ELF-1 (cell line): ENCODE measurements at regions not wholly inside any gene's neighbourhood (a gene's known extent, or its start where the extent isn't known, plus 50 kb on each side); places are given as distances from the start of the nearest gene placed in this dataset.

Source experiments
- DNase-seq: peaks from one replicate; pipeline ENCODE4 v3.0.0-alpha.2; 2016; ENCODE audit warnings: low read depth, low spot score

- DNase-seq, result no peak
These were observed 144.6 kb downstream of the TPH2 start for GRCh38 chr12:72082986-72083820.

- no peak for DNase-seq
These were observed 145.4 kb downstream of the TPH2 start for GRCh38 chr12:72084061-72084460.

- DNase-seq, result no peak
These were observed 146.2 kb downstream of the TPH2 start for GRCh38 chr12:72084880-72085279.

GRCh38 chr12:72089678-72090077 is 151.0 kb downstream of the TPH2 start:
- DNase-seq, result no peak

- DNase-seq, result no peak
These were observed 154.8 kb downstream of the TPH2 start for GRCh38 chr12:72093424-72093823.

- DNase-seq, result no peak
These were observed 155.3 kb downstream of the TPH2 start for GRCh38 chr12:72093930-72094329.

- no peak for DNase-seq
These were observed 155.8 kb downstream of the TPH2 start for GRCh38 chr12:72094490-72094889.

- no peak for DNase-seq
These were observed 156.4 kb downstream of the TPH2 start for GRCh38 chr12:72095025-72095424.

- no peak for DNase-seq
These were observed 160.0 kb downstream of the TPH2 start for GRCh38 chr12:72098622-72099021.

- no peak for DNase-seq
These were observed 162.2 kb downstream of the TPH2 start for GRCh38 chr12:72100854-72101253.

GRCh38 chr12:72102150-72102549 is 163.5 kb downstream of the TPH2 start:
- no peak for DNase-seq

- DNase-seq, result no peak
These were observed 166.3 kb upstream of the TRHDE start for GRCh38 chr12:72105849-72106248.

- DNase-seq, result no peak
These were observed 161.1 kb upstream of the TRHDE start for GRCh38 chr12:72110937-72111650.

- no peak for DNase-seq
These were observed 160.5 kb upstream of the TRHDE start for GRCh38 chr12:72111706-72112105.

GRCh38 chr12:72133497-72134055 is 138.6 kb upstream of the TRHDE start:
- DNase-seq, result no peak

- no peak for DNase-seq
These were observed 137.7 kb upstream of the TRHDE start for GRCh38 chr12:72134246-72135020.

- no peak for DNase-seq
These were observed 137.2 kb upstream of the TRHDE start for GRCh38 chr12:72135021-72135301.

GRCh38 chr12:72136792-72137191 is 135.4 kb upstream of the TRHDE start:
- no peak for DNase-seq

GRCh38 chr12:72139411-72139810 is 132.8 kb upstream of the TRHDE start:
- DNase-seq, result no peak

GRCh38 chr12:72141381-72141780 is 130.8 kb upstream of the TRHDE start:
- no peak for DNase-seq

GRCh38 chr12:72144553-72144952 is 127.6 kb upstream of the TRHDE start:
- DNase-seq, result no peak

GRCh38 chr12:72146495-72146894 is 125.7 kb upstream of the TRHDE start:
- DNase-seq, result no peak
